ENCODE measurements at regions not wholly inside any gene's neighbourhood (a gene's known extent, or its start where the extent isn't known, plus 50 kb on each side); places are given as distances from the start of the nearest gene placed in this dataset.

- TF ChIP-seq POLR2AphosphoS5 (IDR thresholded peaks at IDR 0.05; ENCODE audit: borderline replicate concordance, low read depth, low read length) (peak; percentile 30; the same call in 1 of the 2 replicates), EZH2 (IDR thresholded peaks at IDR 0.05) (no peak), FOXP2 (optimal IDR thresholded peaks at IDR 0.05; ENCODE audit: control extremely low read depth, extremely low read length, insufficient read depth) (no peak)
Measured at GRCh38 chr3:110995461-110996231, 76.0 kb upstream of the NECTIN3 start.

All from SK-N-MC (cell line).